HEK293 (cell line): ENCODE measurements at regions not wholly inside any gene's neighbourhood (a gene's known extent, or its start where the extent isn't known, plus 50 kb on each side); places are given as distances from the start of the nearest gene placed in this dataset.

Experiments
- BCL11A ChIP-seq: fragments of 450-650 bp; formaldehyde crosslinking; IDR thresholded peaks from 2 replicates; pipeline ENCODE4 v1.5.1; 2016; ENCODE audit warnings: low read depth, missing biosample characterization, missing genetic modification characterization
- CTCF ChIP-seq: fragments of 450-650 bp; formaldehyde crosslinking; IDR thresholded peaks from 2 replicates; pipeline ENCODE4 v1.5.1; 2016; ENCODE audit warnings: missing biosample characterization, missing genetic modification characterization
- HOXA7 ChIP-seq: sonication (generic); formaldehyde crosslinking; IDR thresholded peaks from 2 replicates; pipeline ENCODE4 v1.8.1; 2022; ENCODE audit warnings: missing genetic modification reagents, borderline replicate concordance
- HOXD13 ChIP-seq: sonication (generic); formaldehyde crosslinking; IDR thresholded peaks from 2 replicates; pipeline ENCODE4 v1.8.0; 2022; ENCODE audit warnings: missing genetic modification reagents, borderline replicate concordance
- REST ChIP-seq: fragments of 450-650 bp; formaldehyde crosslinking; IDR thresholded peaks from 2 replicates; pipeline ENCODE4 v1.5.1; 2016; ENCODE audit warnings: missing biosample characterization, missing genetic modification characterization
- ZNF530 ChIP-seq: fragments of 450-650 bp; formaldehyde crosslinking; IDR thresholded peaks from 2 replicates; pipeline ENCODE4 v1.5.1; 2016; ENCODE audit warnings: low read depth, missing biosample characterization, missing genetic modification characterization
- ZNF580 ChIP-seq: fragments of 450-650 bp; formaldehyde crosslinking; IDR thresholded peaks from 2 replicates; pipeline ENCODE4 v1.5.1; 2016; ENCODE audit warnings: missing biosample characterization, missing genetic modification characterization
- ZNF658 ChIP-seq: fragments of 450-650 bp; formaldehyde crosslinking; IDR thresholded peaks from 2 replicates; pipeline ENCODE4; 2016; ENCODE audit warnings: missing biosample characterization, missing genetic modification characterization
- ZNF707 ChIP-seq: fragments of 450-650 bp; formaldehyde crosslinking; IDR thresholded peaks from 2 replicates; pipeline ENCODE4 v1.5.1; 2016; ENCODE audit warnings: missing biosample characterization, missing genetic modification characterization
- ZNF76 ChIP-seq: fragments of 450-650 bp; formaldehyde crosslinking; IDR thresholded peaks from 2 replicates; pipeline ENCODE4; 2016; ENCODE audit warnings: low read depth, missing biosample characterization, missing genetic modification characterization, borderline replicate concordance
- TF ChIP-seq, protein P1 (sequence below): fragments of 450-650 bp; formaldehyde crosslinking; IDR thresholded peaks from 2 replicates; pipeline ENCODE4 v1.5.1; 2016; ENCODE audit warnings: missing biosample characterization, missing genetic modification characterization
- TF ChIP-seq, protein P2 (sequence below): fragments of 450-650 bp; formaldehyde crosslinking; IDR thresholded peaks from 2 replicates; pipeline ENCODE4 v1.5.1; 2016; ENCODE audit warnings: missing biosample characterization, missing genetic modification characterization

DNA sequence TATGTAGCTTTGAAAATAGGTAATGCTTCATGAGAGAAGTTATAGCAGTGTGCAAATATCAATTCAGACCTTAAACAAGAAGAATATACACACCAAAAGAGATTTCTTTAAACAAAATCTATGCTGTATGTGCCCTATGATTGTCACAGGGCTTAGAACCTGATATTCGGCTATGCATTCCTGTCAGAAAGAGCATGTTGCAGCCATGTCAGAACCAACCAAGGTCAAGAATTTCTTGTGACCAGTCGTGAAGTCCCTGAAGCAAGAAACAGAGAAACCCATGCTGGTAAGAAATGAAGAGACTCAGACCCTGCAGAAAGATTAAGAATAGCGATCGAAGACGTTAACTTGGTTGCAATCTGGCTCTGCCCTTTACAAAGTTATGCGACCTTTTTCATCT lies 210.3 kb upstream of the SPIN4 start:
- TF ChIP-seq CTCF (tag by site-specific recombination) (no peak), BCL11A (tag by site-specific recombination) (no peak), ZNF707 (tag by site-specific recombination) (no peak), REST (tag by site-specific recombination) (no peak), HOXD13 (no peak), ZNF76 (tag by site-specific recombination) (no peak), ZNF658 (tag by site-specific recombination) (no peak), HOXA7 (CRISPR knock-in tag) (no peak), ZNF580 (tag by site-specific recombination) (no peak), ZNF530 (tag by site-specific recombination) (no peak)
- TF ChIP-seq, protein P1, sequence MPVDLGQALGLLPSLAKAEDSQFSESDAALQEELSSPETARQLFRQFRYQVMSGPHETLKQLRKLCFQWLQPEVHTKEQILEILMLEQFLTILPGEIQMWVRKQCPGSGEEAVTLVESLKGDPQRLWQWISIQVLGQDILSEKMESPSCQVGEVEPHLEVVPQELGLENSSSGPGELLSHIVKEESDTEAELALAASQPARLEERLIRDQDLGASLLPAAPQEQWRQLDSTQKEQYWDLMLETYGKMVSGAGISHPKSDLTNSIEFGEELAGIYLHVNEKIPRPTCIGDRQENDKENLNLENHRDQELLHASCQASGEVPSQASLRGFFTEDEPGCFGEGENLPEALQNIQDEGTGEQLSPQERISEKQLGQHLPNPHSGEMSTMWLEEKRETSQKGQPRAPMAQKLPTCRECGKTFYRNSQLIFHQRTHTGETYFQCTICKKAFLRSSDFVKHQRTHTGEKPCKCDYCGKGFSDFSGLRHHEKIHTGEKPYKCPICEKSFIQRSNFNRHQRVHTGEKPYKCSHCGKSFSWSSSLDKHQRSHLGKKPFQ (tag by site-specific recombination): no peak
- TF ChIP-seq, protein P2, sequence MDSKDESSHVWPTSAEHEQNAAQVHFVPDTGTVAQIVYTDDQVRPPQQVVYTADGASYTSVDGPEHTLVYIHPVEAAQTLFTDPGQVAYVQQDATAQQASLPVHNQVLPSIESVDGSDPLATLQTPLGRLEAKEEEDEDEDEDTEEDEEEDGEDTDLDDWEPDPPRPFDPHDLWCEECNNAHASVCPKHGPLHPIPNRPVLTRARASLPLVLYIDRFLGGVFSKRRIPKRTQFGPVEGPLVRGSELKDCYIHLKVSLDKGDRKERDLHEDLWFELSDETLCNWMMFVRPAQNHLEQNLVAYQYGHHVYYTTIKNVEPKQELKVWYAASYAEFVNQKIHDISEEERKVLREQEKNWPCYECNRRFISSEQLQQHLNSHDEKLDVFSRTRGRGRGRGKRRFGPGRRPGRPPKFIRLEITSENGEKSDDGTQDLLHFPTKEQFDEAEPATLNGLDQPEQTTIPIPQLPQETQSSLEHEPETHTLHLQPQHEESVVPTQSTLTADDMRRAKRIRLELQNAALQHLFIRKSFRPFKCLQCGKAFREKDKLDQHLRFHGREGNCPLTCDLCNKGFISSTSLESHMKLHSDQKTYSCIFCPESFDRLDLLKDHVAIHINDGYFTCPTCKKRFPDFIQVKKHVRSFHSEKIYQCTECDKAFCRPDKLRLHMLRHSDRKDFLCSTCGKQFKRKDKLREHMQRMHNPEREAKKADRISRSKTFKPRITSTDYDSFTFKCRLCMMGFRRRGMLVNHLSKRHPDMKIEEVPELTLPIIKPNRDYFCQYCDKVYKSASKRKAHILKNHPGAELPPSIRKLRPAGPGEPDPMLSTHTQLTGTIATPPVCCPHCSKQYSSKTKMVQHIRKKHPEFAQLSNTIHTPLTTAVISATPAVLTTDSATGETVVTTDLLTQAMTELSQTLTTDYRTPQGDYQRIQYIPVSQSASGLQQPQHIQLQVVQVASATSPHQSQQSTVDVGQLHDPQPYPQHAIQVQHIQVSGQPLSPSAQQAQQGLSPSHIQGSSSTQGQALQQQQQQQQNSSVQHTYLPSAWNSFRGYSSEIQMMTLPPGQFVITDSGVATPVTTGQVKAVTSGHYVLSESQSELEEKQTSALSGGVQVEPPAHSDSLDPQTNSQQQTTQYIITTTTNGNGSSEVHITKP: no peak
